ENCODE measurements at regions not wholly inside any gene's neighbourhood (a gene's known extent, or its start where the extent isn't known, plus 50 kb on each side); places are given as distances from the start of the nearest gene placed in this dataset.

DNA sequence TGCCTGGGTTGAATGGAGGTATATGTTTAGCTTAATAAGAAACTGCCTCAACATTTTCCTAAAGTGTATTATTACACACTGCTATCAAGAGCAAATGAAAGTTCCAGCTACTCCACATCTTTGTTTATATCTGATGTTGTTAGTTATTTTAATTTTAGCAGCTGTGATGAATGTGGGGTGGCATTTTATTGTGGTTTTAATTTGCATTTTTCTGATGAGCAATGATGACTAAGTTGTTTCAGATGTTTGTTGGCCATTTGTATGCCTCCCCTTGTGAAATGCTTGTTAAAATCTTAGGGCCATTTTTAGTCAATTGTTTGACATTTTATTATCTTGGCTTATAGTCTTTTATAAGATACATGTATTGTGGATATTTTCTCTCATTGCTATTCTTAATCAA, 260.4 kb upstream of the SLCO3A1 start:
- no peak overlapping the region for H3K27ac Mint-ChIP-seq
- H3K4me1 ChIP-seq (ENCODE audit: control insufficient read depth, insufficient read depth, low read length): no peaks in the 10 kb centered on the region

DNA sequence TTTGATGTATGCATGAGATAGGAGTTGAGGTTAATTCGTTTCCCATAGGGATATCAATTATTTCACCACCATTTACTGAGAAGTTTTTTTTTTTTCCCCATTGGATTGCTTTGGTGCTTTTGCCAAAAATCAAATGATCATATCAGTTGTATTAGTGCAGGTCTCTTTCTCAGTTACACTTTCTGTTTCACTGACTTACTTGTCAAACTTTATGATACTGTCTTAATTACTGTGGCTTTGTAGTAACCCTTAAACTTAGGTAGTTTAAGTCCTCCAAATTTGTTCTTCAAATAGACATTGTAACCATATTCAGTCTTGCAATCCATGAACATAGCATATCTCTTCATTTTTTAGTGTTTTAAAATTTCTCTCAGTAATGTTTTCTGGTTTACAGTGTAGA, 259.9 kb upstream of the SLCO3A1 start:
- H3K27me3 Mint-ChIP-seq (ENCODE audit: insufficient read depth): no peaks in the 10 kb centered on the region
- no peak for DNase-seq
- Histone ChIP-seq H3K27me3 (ENCODE audit: control insufficient read depth, insufficient read depth, low read length, poor library complexity, severe bottlenecking) (no peaks in the 10 kb centered on the region), H3K36me3 (ENCODE audit: control insufficient read depth, insufficient read depth, low read length) (no peaks in the 10 kb centered on the region), H3K27ac (ENCODE audit: low read depth, low read length) (no peak overlapping the region), H3K4me3 (ENCODE audit: low read length) (no peak overlapping the region), H3K9ac (ENCODE audit: extremely low read depth, low read length, poor library complexity, severe bottlenecking) (no peak overlapping the region), H3K4me1 (ENCODE audit: control insufficient read depth, insufficient read depth, low read length) (no peaks in the 10 kb centered on the region), H3K9me3 (ENCODE audit: control insufficient read depth, low read length) (no peaks in the 10 kb centered on the region)
- TF ChIP-seq, protein P1, sequence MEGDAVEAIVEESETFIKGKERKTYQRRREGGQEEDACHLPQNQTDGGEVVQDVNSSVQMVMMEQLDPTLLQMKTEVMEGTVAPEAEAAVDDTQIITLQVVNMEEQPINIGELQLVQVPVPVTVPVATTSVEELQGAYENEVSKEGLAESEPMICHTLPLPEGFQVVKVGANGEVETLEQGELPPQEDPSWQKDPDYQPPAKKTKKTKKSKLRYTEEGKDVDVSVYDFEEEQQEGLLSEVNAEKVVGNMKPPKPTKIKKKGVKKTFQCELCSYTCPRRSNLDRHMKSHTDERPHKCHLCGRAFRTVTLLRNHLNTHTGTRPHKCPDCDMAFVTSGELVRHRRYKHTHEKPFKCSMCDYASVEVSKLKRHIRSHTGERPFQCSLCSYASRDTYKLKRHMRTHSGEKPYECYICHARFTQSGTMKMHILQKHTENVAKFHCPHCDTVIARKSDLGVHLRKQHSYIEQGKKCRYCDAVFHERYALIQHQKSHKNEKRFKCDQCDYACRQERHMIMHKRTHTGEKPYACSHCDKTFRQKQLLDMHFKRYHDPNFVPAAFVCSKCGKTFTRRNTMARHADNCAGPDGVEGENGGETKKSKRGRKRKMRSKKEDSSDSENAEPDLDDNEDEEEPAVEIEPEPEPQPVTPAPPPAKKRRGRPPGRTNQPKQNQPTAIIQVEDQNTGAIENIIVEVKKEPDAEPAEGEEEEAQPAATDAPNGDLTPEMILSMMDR (conservative IDR thresholded peaks at IDR 0.05): no peak
- no peaks in the 10 kb centered on the region for H3K36me3 Mint-ChIP-seq (ENCODE audit: low read depth)
- no peaks in the 10 kb centered on the region for H3K9me3 Mint-ChIP-seq
- H3K4me1 Mint-ChIP-seq: peaks cover 1% of the 10 kb centered on the region
- WGBS, 2 experiments (ENCODE audit: insufficient coverage in 1 of 2, insufficient read length in 1 of 2): no CpG with 5 or more reads among the region's 1 CpG
- H3K4me3 Mint-ChIP-seq: no peak overlapping the region
- no peak overlapping the region for H3K27ac Mint-ChIP-seq

More for the DNA sequence above, 260.4 kb upstream of the SLCO3A1 start:
- Mint-ChIP-seq H3K9me3 (no peaks in the 10 kb centered on the region), H3K4me1 (peaks cover 1% of the 10 kb centered on the region), H3K27me3 (ENCODE audit: insufficient read depth) (no peaks in the 10 kb centered on the region), H3K4me3 (no peak overlapping the region), H3K36me3 (ENCODE audit: low read depth) (no peaks in the 10 kb centered on the region)
- no peaks in the 10 kb centered on the region for H3K9me3 ChIP-seq (ENCODE audit: control insufficient read depth, low read length)
- TF ChIP-seq, protein P1 (conservative IDR thresholded peaks at IDR 0.05): no peak
- H3K36me3 ChIP-seq (ENCODE audit: control insufficient read depth, insufficient read depth, low read length): no peaks in the 10 kb centered on the region
- no peak overlapping the region for H3K9ac ChIP-seq (ENCODE audit: extremely low read depth, low read length, poor library complexity, severe bottlenecking)
- H3K27me3 ChIP-seq (ENCODE audit: control insufficient read depth, insufficient read depth, low read length, poor library complexity, severe bottlenecking): no peaks in the 10 kb centered on the region
- no peak overlapping the region for H3K27ac ChIP-seq (ENCODE audit: low read depth, low read length)
- no peak overlapping the region for H3K4me3 ChIP-seq (ENCODE audit: low read length)
- DNase-seq: no peak

DNA sequence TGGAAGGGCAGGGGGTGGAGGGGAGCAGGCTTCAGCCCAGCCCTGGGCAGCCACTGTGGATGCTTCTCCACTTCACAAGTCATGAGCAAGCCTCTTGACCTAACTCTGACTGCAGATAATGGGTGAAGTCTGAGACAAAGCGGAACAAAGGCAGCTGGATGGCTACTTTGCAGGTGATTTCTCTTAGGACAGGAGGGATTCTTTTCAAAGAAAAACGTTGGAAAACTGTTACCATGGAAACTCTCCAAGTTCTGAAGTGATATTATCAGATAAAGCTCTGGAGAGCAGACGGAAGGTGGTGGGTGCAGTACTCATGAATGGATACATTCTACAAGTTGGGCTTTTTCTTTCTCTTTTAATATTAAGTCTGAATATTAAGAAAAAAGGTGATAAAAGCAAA, 254.2 kb upstream of the SLCO3A1 start:
- TF ChIP-seq, protein P1 (conservative IDR thresholded peaks at IDR 0.05): no peak
- no peaks in the 10 kb centered on the region for H3K36me3 Mint-ChIP-seq (ENCODE audit: low read depth)
- H3K4me1 Mint-ChIP-seq: no peaks in the 10 kb centered on the region
- H3K27me3 ChIP-seq (ENCODE audit: control insufficient read depth, insufficient read depth, low read length, poor library complexity, severe bottlenecking): no peaks in the 10 kb centered on the region
- no peak overlapping the region for H3K4me3 Mint-ChIP-seq
- peaks cover 2% of the 10 kb centered on the region for H3K27me3 Mint-ChIP-seq (ENCODE audit: insufficient read depth)
- no peak overlapping the region for H3K4me3 ChIP-seq (ENCODE audit: low read length)
- 69% methylated on average over 3 of the region's 3 CpGs; no CpG with 5 or more reads in 1 of the 2 experiments for WGBS, 2 experiments (ENCODE audit: insufficient coverage in 1 of 2, insufficient read length in 1 of 2)
- no peak overlapping the region for H3K27ac ChIP-seq (ENCODE audit: low read depth, low read length)
- H3K36me3 ChIP-seq (ENCODE audit: control insufficient read depth, insufficient read depth, low read length): no peaks in the 10 kb centered on the region
- H3K4me1 ChIP-seq (ENCODE audit: control insufficient read depth, insufficient read depth, low read length): no peaks in the 10 kb centered on the region
- no peak for DNase-seq
- H3K9ac ChIP-seq (ENCODE audit: extremely low read depth, low read length, poor library complexity, severe bottlenecking): no peak overlapping the region
- no peak overlapping the region for H3K27ac Mint-ChIP-seq
- H3K9me3 Mint-ChIP-seq: no peaks in the 10 kb centered on the region
- no peaks in the 10 kb centered on the region for H3K9me3 ChIP-seq (ENCODE audit: control insufficient read depth, low read length)
